Panc1 (cell line): ENCODE measurements at regions not wholly inside any gene's neighbourhood (a gene's known extent, or its start where the extent isn't known, plus 50 kb on each side); places are given as distances from the start of the nearest gene placed in this dataset.

ENCODE experiments used
- ATAC-seq: fragments of 200-7000 bp; cut with Tn5 transposase; 2 replicates; pipeline ENCODE4 v1.9.1; 2020; ENCODE audit warnings: mild to moderate bottlenecking, moderate library complexity
- BruUV-seq: library from RNA; stranded (reverse); fragments of 400-500 nt; replicated peaks from 2 replicates; lab custom pipeline; 2021; lab: Mats Ljungman, UMichigan
- CTCF ChIA-PET: fragments of 300-600 bp; sonication (Branson Sonifier 250); formaldehyde crosslinking; loops from one replicate; lab custom pipeline; 2022; ENCODE audit warnings: antibody characterized with exemption; lab: Charles Lee
- POLR2A ChIA-PET: fragments of 300-600 bp; sonication (Branson Sonifier 250); formaldehyde crosslinking; loops from one replicate; lab custom pipeline; 2022; ENCODE audit warnings: antibody characterized with exemption; lab: Charles Lee
- DNase-seq: peaks from one replicate; pipeline ENCODE4 v3.0.0-alpha.2; 2010; ENCODE audit warnings: low read depth, low spot score
- H3K27ac ChIP-seq: 2 replicates; pipeline ENCODE4 v1.5.1; 2011; ENCODE audit warnings: mild to moderate bottlenecking, low read length, inconsistent platforms
- H3K27me3 ChIP-seq: fragments of 200-500 bp; sonication (Bioruptor generic); 2 replicates; pipeline ENCODE4 v1.6.0; 2014; ENCODE audit warnings: low read length, inconsistent platforms; ENCODE audit not compliant: control insufficient read depth, insufficient read depth
- H3K36me3 ChIP-seq: fragments of 200-500 bp; sonication (Bioruptor generic); 2 replicates; pipeline ENCODE4 v1.5.1; 2014; ENCODE audit warnings: inconsistent platforms, mild to moderate bottlenecking, low read length, moderate library complexity; ENCODE audit not compliant: control insufficient read depth, insufficient read depth
- H3K4me1 ChIP-seq: 2 replicates; pipeline ENCODE4 v1.5.1; 2011; ENCODE audit warnings: inconsistent platforms, mild to moderate bottlenecking, low read length, moderate library complexity; ENCODE audit not compliant: control insufficient read depth, insufficient read depth
- H3K4me3 ChIP-seq, 2 experiments: 2 replicates each; pipeline ENCODE4 v1.5.1; 2011 to 2012; ENCODE audit warnings: low read depth in 2 of 2, low read length in 2 of 2, mild to moderate bottlenecking in 2 of 2, inconsistent platforms in 1 of 2, moderate library complexity in 1 of 2
- H3K9me3 ChIP-seq: fragments of 200-500 bp; sonication (Bioruptor generic); 2 replicates; pipeline ENCODE4 v1.5.1; 2014; ENCODE audit warnings: low read depth, mild to moderate bottlenecking, inconsistent platforms, low read length, moderate library complexity; ENCODE audit not compliant: control insufficient read depth, insufficient read depth
- POLR2AphosphoS5 ChIP-seq: IDR thresholded peaks from 2 replicates; pipeline ENCODE4 v1.6.1; 2012; ENCODE audit warnings: mild to moderate bottlenecking, low read depth, low read length, moderate library complexity
- REST ChIP-seq, 2 experiments: IDR thresholded peaks; 2 replicates each; pipeline ENCODE4 v1.6.1; 2011 to 2012; ENCODE audit warnings: low read depth in 2 of 2, control low read depth in 1 of 2, low read length in 1 of 2, mild to moderate bottlenecking in 1 of 2, moderate library complexity in 1 of 2; ENCODE audit not compliant: insufficient read depth in 1 of 2
- SIN3A ChIP-seq: IDR thresholded peaks from 2 replicates; pipeline ENCODE4 v1.6.1; 2012; ENCODE audit warnings: low read depth, mild to moderate bottlenecking, low read length, moderate library complexity, borderline replicate concordance; ENCODE audit not compliant: insufficient read depth
- TCF7L2 ChIP-seq: IDR thresholded peaks from 2 replicates; pipeline ENCODE4 v1.6.1; 2011; ENCODE audit warnings: mild to moderate bottlenecking, low read depth, low read length, inconsistent platforms
- in situ Hi-C: cut with HindIII; loops from 2 replicates; pipeline ENCODE4 v1.10.0; 2016; ENCODE audit warnings: low sequenced_read_pairs, low pct_unique_long_range_greater_than_20kb
- intact Hi-C: fragments of 100-400 bp; cut with micrococcal nuclease; formaldehyde crosslinking; loops from one replicate; pipeline ENCODE4 v1.10.0; 2022; ENCODE audit not compliant: unreplicated experiment
- TF ChIP-seq, protein P1 (sequence below): fragments of 450-650 bp; IDR thresholded peaks from 2 replicates; pipeline ENCODE4 v1.5.1; 2017; ENCODE audit warnings: mild to moderate bottlenecking

- Histone ChIP-seq H3K9me3 (no peaks in the 10 kb centered on the region), H3K36me3 (no peaks in the 10 kb centered on the region), H3K27ac (no peak overlapping the region), H3K4me1 (no peaks in the 10 kb centered on the region), H3K27me3 (peaks cover 5% of the 10 kb centered on the region; the same call in 1 of the 2 replicates), H3K4me3 (no peak overlapping the region)
- BruUV-seq: no TSS peak
- TF ChIP-seq POLR2AphosphoS5 (no peak), REST (IDR thresholded peaks at IDR 0.05; ENCODE audit: insufficient read depth in 1 of 2, low read depth in 2 of 2, low read length in 1 of 2) (no peak), TCF7L2 (no peak), SIN3A (no peak)
- TF ChIP-seq, protein P1, sequence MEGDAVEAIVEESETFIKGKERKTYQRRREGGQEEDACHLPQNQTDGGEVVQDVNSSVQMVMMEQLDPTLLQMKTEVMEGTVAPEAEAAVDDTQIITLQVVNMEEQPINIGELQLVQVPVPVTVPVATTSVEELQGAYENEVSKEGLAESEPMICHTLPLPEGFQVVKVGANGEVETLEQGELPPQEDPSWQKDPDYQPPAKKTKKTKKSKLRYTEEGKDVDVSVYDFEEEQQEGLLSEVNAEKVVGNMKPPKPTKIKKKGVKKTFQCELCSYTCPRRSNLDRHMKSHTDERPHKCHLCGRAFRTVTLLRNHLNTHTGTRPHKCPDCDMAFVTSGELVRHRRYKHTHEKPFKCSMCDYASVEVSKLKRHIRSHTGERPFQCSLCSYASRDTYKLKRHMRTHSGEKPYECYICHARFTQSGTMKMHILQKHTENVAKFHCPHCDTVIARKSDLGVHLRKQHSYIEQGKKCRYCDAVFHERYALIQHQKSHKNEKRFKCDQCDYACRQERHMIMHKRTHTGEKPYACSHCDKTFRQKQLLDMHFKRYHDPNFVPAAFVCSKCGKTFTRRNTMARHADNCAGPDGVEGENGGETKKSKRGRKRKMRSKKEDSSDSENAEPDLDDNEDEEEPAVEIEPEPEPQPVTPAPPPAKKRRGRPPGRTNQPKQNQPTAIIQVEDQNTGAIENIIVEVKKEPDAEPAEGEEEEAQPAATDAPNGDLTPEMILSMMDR: no peak
- ChIA-PET CTCF (no interaction called here), POLR2A (no interaction called here)
- in situ Hi-C loops: no loop called here
- intact Hi-C loops: loop anchor here (10.0 kb wide), 2 partner anchors 344 to 1624 kb away; no protein-coding TSS in a partner anchor
- ATAC-seq (no peak), DNase-seq (no peak)
These were observed 300.7 kb downstream of the TUSC7 start for GRCh38 chr3:117010318-117010717.

DNA sequence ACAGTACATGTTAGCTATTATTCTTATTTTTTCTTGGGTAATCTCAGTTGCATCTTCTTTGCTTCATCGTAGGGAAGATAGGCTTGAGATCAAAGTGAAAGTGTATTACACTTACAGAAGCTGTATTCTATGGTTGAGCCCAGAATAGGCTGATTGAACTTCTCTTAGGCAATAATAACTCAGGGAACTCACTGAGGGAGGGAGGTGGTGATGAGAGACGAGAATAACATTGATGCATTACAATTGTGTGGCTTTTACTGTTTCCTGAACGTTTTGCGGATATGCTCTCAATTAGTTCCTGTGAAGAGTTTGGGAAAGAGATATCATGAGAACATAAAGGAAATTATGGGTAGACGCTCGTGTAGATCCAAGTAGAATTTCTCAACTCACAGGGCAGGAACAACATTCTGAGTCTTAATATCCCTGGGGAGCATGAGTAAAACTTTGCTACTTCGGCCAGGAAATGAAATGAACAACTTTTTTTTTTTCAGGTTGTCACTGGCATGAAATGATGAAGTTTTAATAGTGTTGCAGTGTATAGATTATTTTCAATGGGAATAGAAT is 302.2 kb downstream of the TUSC7 start:
- no peak overlapping the region for H3K27ac ChIP-seq
- DNase-seq (no peak), ATAC-seq (no peak)
- H3K4me1 ChIP-seq: no peaks in the 10 kb centered on the region
- in situ Hi-C loops: no loop called here
- CTCF ChIA-PET: no interaction called here
- no peaks in the 10 kb centered on the region for H3K36me3 ChIP-seq
- no peak overlapping the region for H3K4me3 ChIP-seq
- intact Hi-C loops: loop anchor here (10.0 kb wide), 2 partner anchors 343 to 1623 kb away; no protein-coding TSS in a partner anchor
- H3K9me3 ChIP-seq: no peaks in the 10 kb centered on the region
- no TSS peak for BruUV-seq
- POLR2A ChIA-PET: no interaction called here
- no peak for TF ChIP-seq POLR2AphosphoS5
- no peak for TF ChIP-seq SIN3A
- no peak for TF ChIP-seq REST (IDR thresholded peaks at IDR 0.05; ENCODE audit: insufficient read depth in 1 of 2, low read depth in 2 of 2, low read length in 1 of 2)
- TF ChIP-seq, protein P1: no peak
- peaks cover 5% of the 10 kb centered on the region; the same call in 1 of the 2 replicates for H3K27me3 ChIP-seq
